MG63 (cell line): ENCODE measurements at regions not wholly inside any gene's neighbourhood (a gene's known extent, or its start where the extent isn't known, plus 50 kb on each side); places are given as distances from the start of the nearest gene placed in this dataset.

Experiments
- DNase-seq: peaks from one replicate; pipeline ENCODE4 v3.0.0-alpha.2; 2020
- H3K27me3 ChIP-seq: fragments of 250-450 bp; sonication (Bioruptor Pico); 2 replicates; pipeline ENCODE4 v1.5.1; 2020; ENCODE audit warnings: mild to moderate bottlenecking, moderate library complexity
- H3K36me3 ChIP-seq: fragments of 250-450 bp; sonication (Bioruptor Pico); 2 replicates; pipeline ENCODE4 v1.5.1; 2020; ENCODE audit warnings: mild to moderate bottlenecking, moderate library complexity
- H3K4me3 ChIP-seq: fragments of 250-450 bp; sonication (Bioruptor Pico); 2 replicates; pipeline ENCODE4 v1.5.1; 2020; ENCODE audit warnings: mild to moderate bottlenecking, moderate library complexity
- H3K9me3 ChIP-seq: fragments of 250-450 bp; sonication (Bioruptor Pico); 2 replicates; pipeline ENCODE4 v1.5.1; 2020; ENCODE audit warnings: mild to moderate bottlenecking, moderate library complexity

DNA sequence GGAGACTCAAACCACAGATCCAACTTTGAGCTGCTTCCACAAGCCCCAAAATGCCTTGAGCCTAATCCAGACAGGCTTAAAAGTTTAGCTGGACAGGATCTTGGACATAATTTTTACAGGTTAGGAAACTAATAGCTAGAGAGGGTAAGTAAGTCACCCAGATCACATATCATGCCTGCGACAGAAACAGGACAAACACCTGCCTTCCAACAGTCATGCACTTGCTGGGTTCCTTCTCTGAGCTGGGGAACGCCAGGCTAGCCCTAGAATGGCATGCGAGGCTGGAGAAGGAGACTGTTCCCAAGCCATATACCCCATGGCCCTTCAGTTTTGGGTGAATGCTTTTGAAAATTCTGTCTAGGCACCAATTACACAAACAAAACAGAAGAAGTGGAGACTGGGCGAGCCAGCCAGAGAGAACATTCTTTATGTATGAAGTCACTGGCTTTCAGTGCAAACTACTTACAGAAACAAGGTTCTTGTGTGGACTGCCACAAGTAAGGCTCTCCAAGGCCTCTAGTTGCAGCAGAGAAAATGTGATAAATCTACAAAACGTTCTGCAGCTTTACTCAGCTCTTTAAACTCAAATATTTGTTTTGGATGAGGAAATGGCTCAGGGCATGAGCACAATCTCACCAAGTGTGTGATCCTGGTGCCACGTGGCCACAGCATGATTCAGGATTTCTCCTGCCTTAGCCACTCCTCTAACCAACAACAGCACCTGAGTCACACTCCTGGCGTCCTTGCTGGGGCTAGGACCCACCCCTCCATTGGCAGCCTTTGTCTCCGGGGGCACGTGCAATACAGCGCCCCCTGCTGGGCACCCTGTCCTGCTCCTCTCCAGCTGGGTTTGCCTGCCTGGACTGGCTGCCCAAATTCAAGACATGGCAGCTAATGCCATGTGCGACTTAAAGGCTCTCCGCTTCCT lies 73.4 kb upstream of the UBL3 start:
- no peaks in the 10 kb centered on the region for H3K9me3 ChIP-seq
- no peak overlapping the region for H3K4me3 ChIP-seq
- H3K27me3 ChIP-seq = no peaks in the 10 kb centered on the region
- peak; percentile 97 for DNase-seq
- H3K36me3 ChIP-seq = no peaks in the 10 kb centered on the region

DNA sequence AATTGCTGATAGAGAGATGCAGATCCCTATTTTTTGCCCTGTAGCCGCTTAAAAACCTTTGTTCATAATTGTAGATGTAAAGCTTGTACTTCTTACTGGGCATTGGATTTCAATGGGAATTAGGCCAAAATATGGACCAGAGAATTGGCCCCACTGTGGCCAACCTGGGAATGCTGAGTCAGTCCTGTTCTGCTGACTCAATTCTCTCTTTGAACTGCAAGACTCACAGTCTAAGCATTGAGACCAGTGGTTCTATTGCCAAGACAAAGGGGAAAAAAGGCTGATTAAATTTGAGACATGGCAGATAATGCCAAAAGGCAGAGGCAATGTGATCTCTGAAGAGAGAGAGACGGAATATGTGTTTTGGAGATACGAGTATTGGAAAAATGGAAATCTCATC lies 72.5 kb upstream of the UBL3 start:
- no peaks in the 10 kb centered on the region for H3K36me3 ChIP-seq
- no peak overlapping the region for H3K4me3 ChIP-seq
- no peaks in the 10 kb centered on the region for H3K27me3 ChIP-seq
- no peaks in the 10 kb centered on the region for H3K9me3 ChIP-seq
- DNase-seq = peak; percentile 61

DNA sequence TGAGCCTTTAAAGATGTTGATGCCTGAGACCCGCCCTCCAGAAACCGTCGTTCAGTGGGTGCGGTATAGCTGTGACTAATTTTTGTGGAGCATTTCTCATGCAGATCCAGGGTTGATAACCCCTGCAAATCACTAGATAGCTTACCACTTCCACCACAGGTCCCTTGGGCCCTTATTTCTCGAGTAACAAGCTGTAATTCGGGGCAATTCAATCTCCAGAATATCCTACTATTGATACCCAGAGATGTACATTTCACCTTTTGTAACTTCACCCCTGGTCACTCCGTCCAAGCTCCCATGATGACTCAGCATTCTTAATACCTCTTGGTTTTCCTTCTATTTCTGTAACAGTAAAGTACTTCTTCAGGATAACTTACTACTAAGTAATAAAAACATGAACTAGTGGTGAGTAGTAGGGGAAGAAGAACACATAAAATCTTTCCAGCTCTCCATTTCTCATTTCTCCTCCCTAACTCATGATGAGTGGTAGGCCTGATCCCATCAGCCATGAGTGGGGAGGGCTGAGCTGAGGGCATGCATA lies 71.9 kb upstream of the UBL3 start:
- Histone ChIP-seq H3K27me3 (no peaks in the 10 kb centered on the region), H3K9me3 (no peaks in the 10 kb centered on the region), H3K4me3 (no peak overlapping the region), H3K36me3 (no peaks in the 10 kb centered on the region)
- peak; percentile 11 for DNase-seq

DNA sequence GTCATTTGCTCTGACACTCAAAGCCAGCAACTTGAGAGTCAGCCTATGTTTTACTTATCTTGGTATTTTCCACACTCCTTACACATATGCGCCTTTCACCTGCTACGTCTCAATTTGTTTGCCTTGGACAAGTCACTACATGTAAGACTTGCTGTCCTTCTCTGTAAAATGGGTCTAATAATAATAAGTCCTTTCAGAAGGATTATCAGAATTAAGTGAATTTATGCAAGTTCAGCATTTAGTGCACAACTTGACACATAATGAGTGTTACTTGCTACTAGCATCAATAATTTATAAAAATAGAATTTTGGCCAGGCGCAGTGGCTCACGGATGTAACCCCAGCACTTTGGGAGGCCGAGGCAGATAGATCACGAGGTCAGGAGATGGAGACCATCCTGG lies 71.1 kb upstream of the UBL3 start:
- no peak overlapping the region for H3K4me3 ChIP-seq
- DNase-seq = no peak
- H3K36me3 ChIP-seq = no peaks in the 10 kb centered on the region
- no peaks in the 10 kb centered on the region for H3K9me3 ChIP-seq
- no peaks in the 10 kb centered on the region for H3K27me3 ChIP-seq

DNA sequence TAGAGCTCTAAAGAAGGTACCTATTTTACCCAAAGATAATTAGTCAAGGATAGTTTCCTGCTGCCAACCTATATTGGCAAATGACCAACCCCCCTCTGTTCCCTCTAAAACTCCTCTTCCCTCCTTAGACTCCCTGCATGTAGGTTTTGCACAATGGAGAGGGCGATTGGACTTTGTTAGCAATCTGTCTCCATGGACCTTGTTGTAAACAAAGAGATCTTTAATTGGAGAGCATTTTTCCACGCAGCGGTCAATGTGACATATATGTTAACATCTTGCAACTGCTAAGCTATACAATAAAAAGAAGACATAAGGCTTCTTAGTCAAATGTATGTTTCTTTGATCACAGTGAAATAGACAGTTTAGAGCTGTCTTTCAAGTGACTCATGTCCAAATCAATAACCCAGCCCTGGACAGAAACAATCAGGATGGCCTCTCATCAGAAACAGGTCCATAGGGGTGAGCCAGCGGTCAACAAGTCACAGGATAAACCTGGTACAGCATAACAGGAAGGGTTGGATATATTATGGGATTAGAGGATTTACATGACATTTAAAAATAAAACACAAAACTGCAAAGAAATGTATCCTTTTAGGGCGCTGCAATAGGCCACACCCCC lies 69.7 kb upstream of the UBL3 start:
- H3K9me3 ChIP-seq = no peaks in the 10 kb centered on the region
- DNase-seq = no peak
- no peaks in the 10 kb centered on the region for H3K36me3 ChIP-seq
- H3K27me3 ChIP-seq = no peaks in the 10 kb centered on the region
- H3K4me3 ChIP-seq = no peak overlapping the region

DNA sequence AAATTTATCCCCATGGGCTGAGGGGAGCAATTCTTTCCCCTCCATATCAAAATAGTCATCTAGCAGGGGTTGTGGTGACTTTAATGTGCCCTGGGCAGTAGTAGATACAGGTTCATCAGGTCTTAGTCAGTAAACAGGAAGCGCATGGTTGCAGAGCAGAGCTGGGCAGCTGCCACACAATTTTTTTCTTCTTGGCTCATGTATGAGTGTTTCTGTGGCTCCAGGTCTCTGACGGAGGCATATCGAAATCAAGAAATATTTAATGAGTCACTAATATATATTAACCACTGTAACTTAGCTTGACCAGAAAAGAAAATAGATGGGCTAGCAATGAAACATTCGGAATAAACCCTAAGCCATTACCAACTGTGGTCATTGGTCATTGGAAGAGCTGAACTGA lies 68.4 kb upstream of the UBL3 start:
- H3K27me3 ChIP-seq = no peaks in the 10 kb centered on the region
- DNase-seq = peak; percentile 77
- no peaks in the 10 kb centered on the region for H3K36me3 ChIP-seq
- H3K4me3 ChIP-seq = no peak overlapping the region
- H3K9me3 ChIP-seq = no peaks in the 10 kb centered on the region

DNA sequence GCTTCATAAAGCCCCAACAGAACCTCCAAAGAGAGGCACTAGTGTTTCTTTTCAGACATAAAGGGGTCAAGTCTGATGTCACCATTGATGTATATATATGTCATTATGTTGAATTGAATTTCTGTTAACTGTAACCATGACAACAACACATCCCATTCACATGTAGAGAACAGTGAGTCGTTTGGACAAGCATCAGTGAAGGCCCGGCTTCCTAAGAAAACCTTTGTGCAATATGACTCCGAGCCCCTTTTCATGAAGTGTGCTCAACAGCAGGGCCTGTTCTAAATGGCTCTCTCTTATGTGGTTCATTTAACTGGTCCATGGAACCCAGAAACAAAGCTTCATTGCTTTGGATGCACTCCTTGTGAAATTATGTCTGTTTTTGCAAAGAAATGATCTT lies 67.2 kb upstream of the UBL3 start:
- no peak for DNase-seq
- H3K4me3 ChIP-seq = no peak overlapping the region
- H3K36me3 ChIP-seq = no peaks in the 10 kb centered on the region
- H3K9me3 ChIP-seq = no peaks in the 10 kb centered on the region
- no peaks in the 10 kb centered on the region for H3K27me3 ChIP-seq

DNA sequence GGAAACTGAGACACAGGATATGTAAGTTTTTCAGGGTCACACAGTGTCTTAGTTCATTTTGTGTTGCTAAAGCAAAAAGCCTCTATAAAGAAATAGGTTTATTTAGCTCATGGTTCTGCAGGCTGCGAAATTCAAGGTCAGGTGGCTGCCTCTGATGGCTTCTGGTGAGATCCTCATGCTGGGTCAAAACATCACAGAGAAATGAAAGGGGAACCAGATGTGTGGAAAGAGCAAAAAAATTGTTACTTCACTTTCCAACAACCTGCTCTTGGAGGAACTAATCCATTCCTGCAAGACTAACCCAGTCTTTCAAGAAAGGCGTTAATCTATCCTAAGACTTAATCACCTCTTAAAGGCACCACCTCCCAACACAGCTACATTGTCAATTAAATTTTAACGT lies 64.2 kb upstream of the UBL3 start:
- DNase-seq = no peak
- Histone ChIP-seq H3K4me3 (no peak overlapping the region), H3K27me3 (no peaks in the 10 kb centered on the region), H3K9me3 (no peaks in the 10 kb centered on the region), H3K36me3 (no peaks in the 10 kb centered on the region)

DNA sequence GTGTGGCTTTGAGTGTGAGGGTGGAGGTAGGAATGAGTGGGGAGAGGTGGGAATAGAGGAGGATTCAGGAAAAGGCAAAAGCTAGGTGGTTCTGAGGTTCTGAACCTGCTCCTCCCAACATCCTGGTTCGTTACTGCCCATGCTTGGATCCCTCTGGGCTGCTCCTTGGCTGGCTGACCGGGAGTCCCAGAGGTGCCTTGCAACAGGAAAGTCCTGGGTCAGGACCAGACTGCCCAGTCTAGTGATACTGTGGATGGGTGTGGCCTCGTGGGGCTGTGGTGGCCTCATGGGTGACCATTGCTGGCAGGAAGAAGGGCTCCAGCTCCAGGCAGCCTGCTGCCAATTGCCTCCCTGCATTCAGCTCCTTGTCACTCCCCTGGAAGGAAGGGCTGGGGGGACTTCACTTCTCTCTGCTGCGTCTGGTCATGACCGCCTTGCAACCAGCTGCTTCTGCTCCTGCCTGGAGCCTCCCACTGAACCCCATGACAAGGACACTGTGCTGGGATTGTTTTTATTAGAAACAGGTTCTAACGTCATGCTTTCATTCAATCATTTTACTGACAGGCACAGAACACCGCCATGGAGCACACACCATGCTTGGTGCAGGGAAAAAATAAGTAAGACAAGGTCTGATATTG lies 61.5 kb upstream of the UBL3 start:
- Histone ChIP-seq H3K4me3 (no peak overlapping the region), H3K9me3 (no peaks in the 10 kb centered on the region), H3K36me3 (no peaks in the 10 kb centered on the region), H3K27me3 (no peaks in the 10 kb centered on the region)
- DNase-seq = no peak

DNA sequence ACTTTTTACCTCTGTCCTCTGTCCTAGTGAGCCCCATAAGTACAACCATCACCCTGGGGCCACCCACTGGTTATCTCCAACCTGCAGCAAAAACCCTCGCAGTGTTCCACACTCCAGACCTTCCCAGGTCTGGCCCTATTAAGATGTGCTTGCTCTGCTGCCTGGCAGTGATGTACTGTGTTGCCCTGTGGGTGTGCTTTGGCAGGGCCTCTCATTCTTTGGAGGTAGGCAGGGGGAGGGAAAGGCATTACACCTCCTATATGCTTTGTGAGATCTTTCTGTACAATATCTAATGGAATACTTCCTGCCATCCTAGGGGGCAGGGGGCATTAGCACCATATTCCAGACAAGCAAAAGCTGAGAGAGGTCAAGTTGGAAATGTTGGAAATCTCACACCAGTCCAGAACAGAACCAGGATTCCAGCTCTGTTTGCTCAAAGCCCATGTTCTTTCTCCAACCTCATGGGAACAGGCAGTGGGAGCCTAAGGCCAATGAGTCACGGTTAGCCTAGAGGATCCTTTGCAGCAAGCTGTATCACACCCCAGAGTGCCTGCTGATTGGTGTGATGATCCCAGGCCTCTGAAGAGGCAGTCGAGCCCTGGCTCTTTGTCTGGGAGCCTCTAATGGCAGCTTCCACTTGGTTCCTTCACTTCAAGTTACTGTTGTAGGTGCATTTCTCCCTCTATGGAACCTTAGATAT lies 59.7 kb upstream of the UBL3 start:
- no peaks in the 10 kb centered on the region for H3K27me3 ChIP-seq
- peak; percentile 66 for DNase-seq
- no peaks in the 10 kb centered on the region for H3K9me3 ChIP-seq
- H3K36me3 ChIP-seq = no peaks in the 10 kb centered on the region
- no peak overlapping the region for H3K4me3 ChIP-seq

DNA sequence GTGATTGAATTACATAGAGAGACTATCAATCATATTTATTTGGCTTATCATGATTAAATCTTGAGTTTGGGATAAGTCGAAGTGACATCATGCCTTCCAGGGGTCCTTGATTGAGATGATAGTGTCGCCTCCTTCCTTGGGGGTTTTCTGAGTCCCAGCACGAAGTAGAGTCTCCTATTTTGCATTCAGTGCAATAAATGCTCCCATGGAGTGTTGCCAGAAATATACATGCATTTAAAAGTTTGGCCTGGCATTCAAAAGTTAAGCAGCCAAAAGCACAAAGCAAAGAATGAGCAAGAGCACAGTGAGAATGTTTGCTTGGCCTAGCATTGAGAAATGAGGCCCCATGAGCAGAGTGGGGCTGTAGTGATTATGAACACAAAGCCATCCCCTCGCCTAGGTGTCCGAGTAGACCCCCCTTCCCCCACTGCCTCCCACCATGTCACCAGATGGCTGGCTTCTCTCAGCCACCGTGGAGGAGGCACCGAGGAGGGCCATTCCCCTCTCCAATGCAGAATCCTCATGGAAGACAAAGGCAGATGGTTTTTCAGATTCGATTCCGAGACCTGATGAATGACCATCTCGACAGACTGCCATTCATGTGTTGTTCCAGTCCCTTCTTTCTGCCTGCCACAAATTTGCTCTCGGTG lies 58.8 kb upstream of the UBL3 start:
- no peak overlapping the region for H3K4me3 ChIP-seq
- no peaks in the 10 kb centered on the region for H3K36me3 ChIP-seq
- no peak for DNase-seq
- H3K9me3 ChIP-seq = no peaks in the 10 kb centered on the region
- H3K27me3 ChIP-seq = no peaks in the 10 kb centered on the region

DNA sequence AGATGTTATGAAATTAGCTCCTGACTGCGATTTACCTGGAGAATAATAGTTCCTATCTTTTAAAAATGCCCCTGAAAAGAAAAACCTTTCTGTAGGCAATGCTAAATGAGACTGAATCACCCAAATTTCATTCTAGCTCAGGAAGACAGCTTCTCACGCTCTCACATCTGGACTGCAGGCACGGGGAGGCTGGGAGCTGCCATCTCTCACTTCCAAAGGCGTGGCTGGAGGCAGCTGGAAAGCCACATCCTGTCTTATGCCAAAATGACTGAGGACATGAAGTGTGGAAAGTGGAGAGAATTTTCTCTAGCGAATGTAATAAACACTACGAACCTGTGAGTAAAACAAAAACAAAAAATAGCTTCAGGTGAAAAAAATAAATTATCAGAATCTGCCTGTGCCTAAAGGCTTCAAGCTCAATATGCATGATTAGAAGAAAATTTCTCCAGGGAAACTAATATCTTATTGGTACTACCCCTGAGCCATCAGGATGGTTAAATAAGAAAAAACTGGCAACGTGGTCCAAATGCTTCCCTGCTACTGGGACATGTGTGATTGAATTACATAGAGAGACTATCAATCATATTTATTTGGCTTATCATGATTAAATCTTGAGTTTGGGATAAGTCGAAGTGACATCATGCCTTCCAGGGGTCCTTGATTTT lies 58.1 kb upstream of the UBL3 start:
- Histone ChIP-seq H3K9me3 (no peaks in the 10 kb centered on the region), H3K36me3 (no peaks in the 10 kb centered on the region), H3K4me3 (no peak overlapping the region), H3K27me3 (no peaks in the 10 kb centered on the region)
- peak; percentile 84 for DNase-seq

DNA sequence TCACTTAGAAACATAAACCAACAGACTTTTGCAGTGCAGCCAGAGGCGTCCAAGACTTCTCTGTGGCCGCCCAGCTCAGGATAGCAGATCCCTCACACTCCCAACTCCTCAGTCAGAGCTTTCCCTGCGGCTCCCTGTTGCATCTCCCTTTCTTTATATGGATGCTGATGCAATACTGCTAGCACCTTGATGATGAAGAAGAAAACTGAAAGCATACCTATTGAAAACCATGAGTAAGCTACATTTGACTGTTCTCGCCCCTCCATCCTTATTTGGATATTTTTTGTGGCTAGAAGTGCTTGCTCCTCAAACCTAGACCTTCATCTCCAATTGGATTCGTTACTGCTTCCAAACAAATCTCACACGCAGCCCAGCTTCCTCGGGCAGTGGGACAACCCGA lies 57.3 kb upstream of the UBL3 start:
- DNase-seq = no peak
- Histone ChIP-seq H3K27me3 (no peaks in the 10 kb centered on the region), H3K36me3 (no peaks in the 10 kb centered on the region), H3K4me3 (no peak overlapping the region), H3K9me3 (no peaks in the 10 kb centered on the region)

DNA sequence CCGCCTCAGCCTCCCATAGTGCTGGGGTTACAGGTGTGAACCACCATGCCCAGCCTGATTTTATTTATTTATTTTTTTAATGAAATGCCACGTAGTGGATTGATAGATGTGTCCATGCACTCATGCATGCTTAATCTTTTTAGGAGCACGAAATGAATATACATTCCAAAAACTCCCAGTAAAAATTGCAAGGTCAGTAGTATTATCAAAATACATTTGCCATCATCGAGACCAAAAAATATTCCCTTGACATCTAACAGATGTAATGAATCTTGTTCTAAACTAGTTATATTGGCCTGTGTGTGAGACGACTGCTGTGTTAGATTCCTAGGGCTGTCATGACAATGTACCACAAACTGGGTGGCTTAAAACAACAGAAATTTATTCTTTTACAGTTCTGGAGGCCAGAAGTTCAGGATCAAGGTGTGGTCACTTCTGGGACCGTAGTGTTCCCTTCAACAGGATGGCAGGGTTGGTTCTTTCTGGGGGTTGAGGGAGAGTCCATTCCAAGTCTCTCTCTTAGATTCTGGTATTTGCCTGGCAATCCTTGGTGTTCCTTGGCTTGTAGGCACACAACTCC lies 56.1 kb upstream of the UBL3 start:
- no peaks in the 10 kb centered on the region for H3K9me3 ChIP-seq
- H3K36me3 ChIP-seq = no peaks in the 10 kb centered on the region
- DNase-seq = no peak
- H3K4me3 ChIP-seq = no peak overlapping the region
- no peaks in the 10 kb centered on the region; the same call in 1 of the 2 replicates for H3K27me3 ChIP-seq

DNA sequence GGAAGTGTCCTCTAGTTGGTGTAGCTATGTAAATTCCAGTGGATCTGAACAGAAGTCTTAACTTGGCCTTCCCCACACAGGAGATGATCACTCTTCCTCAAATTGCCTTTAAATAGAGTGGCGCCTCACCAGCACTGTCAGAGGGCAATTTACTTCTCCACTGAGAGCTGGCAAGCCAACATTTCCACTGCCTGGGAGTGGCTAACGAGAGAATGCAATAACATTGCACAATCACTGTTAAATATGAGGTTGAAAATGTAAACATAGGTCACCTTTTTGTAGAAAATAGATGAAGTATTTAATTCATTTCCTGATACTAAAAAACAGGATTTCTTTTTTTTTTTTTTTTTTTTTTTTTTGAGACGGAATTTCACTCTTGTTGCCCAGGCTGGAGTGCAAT lies 55.4 kb upstream of the UBL3 start:
- no peak overlapping the region for H3K4me3 ChIP-seq
- no peaks in the 10 kb centered on the region for H3K36me3 ChIP-seq
- peak; percentile 72 for DNase-seq
- 0 out of 2 replicates have a peak, but pooled peaks cover under 1% of the 10 kb centered on the region for H3K9me3 ChIP-seq
- no peaks in the 10 kb centered on the region; the same call in 1 of the 2 replicates for H3K27me3 ChIP-seq

DNA sequence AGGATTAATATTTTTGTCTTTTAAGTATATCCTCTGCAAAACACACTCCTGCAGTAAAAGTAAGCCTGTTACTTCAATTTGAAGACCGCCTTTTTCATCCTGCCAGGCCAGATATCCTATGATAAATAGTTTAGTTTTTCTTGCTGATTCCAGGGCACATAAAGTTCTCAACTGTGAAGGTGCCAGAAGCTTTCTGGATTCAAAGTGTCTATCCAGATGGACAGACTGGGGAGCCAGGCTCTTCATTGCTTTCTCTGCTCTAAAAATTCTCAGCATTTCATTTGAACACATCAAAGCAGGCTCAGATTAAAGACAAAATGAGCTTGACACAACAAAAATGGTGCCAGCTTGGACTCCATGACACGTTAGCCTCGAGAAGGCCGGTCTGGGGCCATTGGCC lies 53.6 kb upstream of the UBL3 start:
- peaks cover 6% of the 10 kb centered on the region; the same call in 1 of the 2 replicates for H3K9me3 ChIP-seq
- H3K36me3 ChIP-seq = no peaks in the 10 kb centered on the region
- H3K4me3 ChIP-seq = no peak overlapping the region
- no peak for DNase-seq
- no peaks in the 10 kb centered on the region; the same call in 1 of the 2 replicates for H3K27me3 ChIP-seq
